HCT116 (cell line): ENCODE measurements at regions not wholly inside any gene's neighbourhood (a gene's known extent, or its start where the extent isn't known, plus 50 kb on each side); places are given as distances from the start of the nearest gene placed in this dataset.

Experiments
- ATAC-seq: fragments of 200-7000 bp; cut with Tn5 transposase; 2 replicates; pipeline ENCODE4 v1.9.1; 2020; ENCODE audit warnings: mild to moderate bottlenecking, moderate library complexity
- BruUV-seq: library from RNA; stranded (reverse); fragments of 400-500 nt; replicated peaks from 2 replicates; lab custom pipeline; 2021; lab: Mats Ljungman, UMichigan
- CTCF ChIA-PET: fragments of 300-600 bp; sonication (Branson Sonifier 250); formaldehyde crosslinking; loops from one replicate; lab custom pipeline; 2021; ENCODE audit warnings: antibody characterized with exemption; lab: Charles Lee
- POLR2A ChIA-PET: fragments of 300-600, 350-600 bp; sonication (Branson Sonifier 250); formaldehyde crosslinking; loops from one replicate; lab custom pipeline; 2021; ENCODE audit warnings: antibody characterized with exemption; lab: Charles Lee
- RAD21 ChIA-PET, 2 experiments: fragments of 300-600 bp; sonication (Branson Sonifier 250); formaldehyde crosslinking; loops; one replicate each; lab custom pipeline; 2023; ENCODE audit warnings: low total read pairs in 2 of 2; ENCODE audit not compliant: uncharacterized antibody in 2 of 2, unreplicated experiment in 2 of 2, low non-redundant PET in 1 of 2; lab: Charles Lee
- DNase-seq: peaks from one replicate; pipeline ENCODE4 v3.0.0-alpha.2; 2010; ENCODE audit warnings: low read depth, low spot score
- H2AFZ ChIP-seq: fragments of 200-600 bp; shearing (Covaris generic), sonication (generic); 2 replicates; pipeline ENCODE4 v1.6.1; 2017; ENCODE audit warnings: low read depth, mixed run types, mixed read lengths, antibody characterized with exemption, low read length; ENCODE audit not compliant: poor library complexity, severe bottlenecking
- H3K27ac ChIP-seq: 2 replicates; pipeline ENCODE4 v1.5.1; 2012; ENCODE audit warnings: low read depth, low read length
- H3K27me3 ChIP-seq: fragments of 200-600 bp; sonication (generic); 2 replicates; pipeline ENCODE4 v1.6.1; 2016; ENCODE audit warnings: mixed run types, low read length, mixed read lengths; ENCODE audit not compliant: insufficient read depth
- H3K36me3 ChIP-seq, 2 experiments: fragments of 200-500 bp in 1 of 2; fragments of 200-600 bp in 1 of 2; sonication (Bioruptor generic) in 1 of 2; sonication (generic) in 1 of 2; 2 replicates each; pipeline versions ENCODE4 v1.5.1 to v1.6.1; 2014 to 2016; ENCODE audit warnings: low read length in 2 of 2, inconsistent platforms in 1 of 2, mixed read lengths in 1 of 2, mixed run types in 1 of 2; ENCODE audit not compliant: insufficient read depth in 2 of 2, control insufficient read depth in 1 of 2
- H3K4me1 ChIP-seq, 2 experiments: fragments of 200-600 bp in 1 of 2; sonication (generic) in 1 of 2; 2 replicates each; pipeline versions ENCODE4 v1.5.1 to v1.6.1; 2012 to 2017; ENCODE audit warnings: low read length in 2 of 2, inconsistent platforms in 1 of 2, mild to moderate bottlenecking in 1 of 2, mixed read lengths in 1 of 2, mixed run types in 1 of 2, moderate library complexity in 1 of 2; ENCODE audit not compliant: insufficient read depth in 2 of 2, control insufficient read depth in 1 of 2
- H3K4me2 ChIP-seq: fragments of 200-600 bp; sonication (generic); 2 replicates; pipeline ENCODE4 v1.6.1; 2017; ENCODE audit warnings: mixed run types, low read length, mixed read lengths
- H3K4me3 ChIP-seq, 2 experiments: fragments of 200-600 bp in 1 of 2; sonication (generic) in 1 of 2; replicated peaks in 1 of 2; 2 replicates each; pipeline ENCODE4 v1.5.1; 2011 to 2016; ENCODE audit warnings: low read length in 2 of 2, control low read depth in 1 of 2, low read depth in 1 of 2, mild to moderate bottlenecking in 1 of 2, mixed read lengths in 1 of 2, mixed run types in 1 of 2
- H3K79me2 ChIP-seq: fragments of 200-600 bp; sonication (generic); 2 replicates; pipeline ENCODE4 v1.6.1; 2017; ENCODE audit warnings: mild to moderate bottlenecking, mixed run types, low read length, moderate library complexity, mixed read lengths; ENCODE audit not compliant: insufficient read depth
- H3K9ac ChIP-seq: fragments of 200-600 bp; sonication (generic); 2 replicates; pipeline ENCODE4 v1.6.1; 2016; ENCODE audit warnings: low read length, mixed read lengths
- H3K9me2 ChIP-seq: fragments of 200-600 bp; sonication (generic), shearing (Covaris generic); 2 replicates; pipeline ENCODE4 v1.6.1; 2017; ENCODE audit warnings: mixed run types, mild to moderate bottlenecking, moderate library complexity; ENCODE audit not compliant: insufficient read depth
- H3K9me3 ChIP-seq, 2 experiments: fragments of 200-500 bp in 1 of 2; fragments of 200-600 bp in 1 of 2; sonication (Bioruptor generic) in 1 of 2; sonication (generic) in 1 of 2; 2 replicates each; pipeline ENCODE4 v1.6.1; 2014 to 2017; ENCODE audit warnings: low read length in 2 of 2, mixed read lengths in 2 of 2, inconsistent platforms in 1 of 2, low read depth in 1 of 2, mild to moderate bottlenecking in 1 of 2, mixed run types in 1 of 2, moderate library complexity in 1 of 2; ENCODE audit not compliant: control insufficient read depth in 1 of 2, insufficient read depth in 1 of 2
- H4K20me1 ChIP-seq: fragments of 200-600 bp; sonication (generic), shearing (Covaris generic); 2 replicates; pipeline ENCODE4 v1.6.1; 2017; ENCODE audit warnings: mixed run types, mild to moderate bottlenecking, moderate library complexity; ENCODE audit not compliant: insufficient read depth
- CBX3 ChIP-seq: IDR thresholded peaks from 2 replicates; pipeline ENCODE4 v1.6.1; 2012; ENCODE audit warnings: low read depth
- CEBPB ChIP-seq: IDR thresholded peaks from 2 replicates; pipeline ENCODE4 v1.6.1; 2012; ENCODE audit warnings: low read depth
- EGR1 ChIP-seq: IDR thresholded peaks from 2 replicates; pipeline ENCODE4 v1.6.1; 2012; ENCODE audit warnings: low read depth
- ELF1 ChIP-seq: IDR thresholded peaks from 2 replicates; pipeline ENCODE4 v1.6.1; 2012; ENCODE audit warnings: low read depth, borderline replicate concordance
- EZH2 ChIP-seq: fragments of 200-600 bp; sonication (generic); IDR thresholded peaks from 2 replicates; pipeline ENCODE4 v1.6.1; 2017; ENCODE audit warnings: antibody characterized with exemption, mixed run types
- EZH2phosphoT487 ChIP-seq: fragments of 200-600 bp; IDR thresholded peaks from 2 replicates; pipeline ENCODE4 v1.6.1; 2018; ENCODE audit warnings: antibody characterized with exemption, borderline replicate concordance
- FOSL1 ChIP-seq: IDR thresholded peaks from 2 replicates; pipeline ENCODE4 v1.6.1; 2012; ENCODE audit warnings: low read depth
- POLR2A ChIP-seq: IDR thresholded peaks from 2 replicates; pipeline ENCODE4 v1.7.0; 2011; ENCODE audit warnings: borderline replicate concordance; ENCODE audit not compliant: insufficient read depth, insufficient read length; ENCODE audit errors: extremely low read depth
- POLR2AphosphoS5 ChIP-seq: IDR thresholded peaks from 2 replicates; pipeline ENCODE4 v1.6.1; 2011; ENCODE audit warnings: mild to moderate bottlenecking, low read depth, low read length, moderate library complexity
- RAD21 ChIP-seq: IDR thresholded peaks from 2 replicates; pipeline ENCODE4 v1.6.1; 2012; ENCODE audit warnings: low read depth, mild to moderate bottlenecking
- SIN3A ChIP-seq: IDR thresholded peaks from 2 replicates; pipeline ENCODE4 v1.6.1; 2012; ENCODE audit warnings: low read depth
- SP1 ChIP-seq: IDR thresholded peaks from 2 replicates; pipeline ENCODE4 v1.6.1; 2012; ENCODE audit warnings: low read depth
- SRF ChIP-seq: IDR thresholded peaks from 2 replicates; pipeline ENCODE4 v1.6.1; 2012; ENCODE audit warnings: low read depth
- TCF7L2 ChIP-seq: IDR thresholded peaks from 2 replicates; pipeline ENCODE4 v1.7.0; 2011; ENCODE audit warnings: borderline replicate concordance, inconsistent platforms; ENCODE audit not compliant: insufficient read depth, insufficient read length; ENCODE audit errors: extremely low read depth
- YY1 ChIP-seq: IDR thresholded peaks from 2 replicates; pipeline ENCODE4 v1.6.1; 2011; ENCODE audit warnings: low read length, low read depth, moderate library complexity, mild to moderate bottlenecking; ENCODE audit not compliant: insufficient replicate concordance; ENCODE audit errors: extremely low read depth
- ZBTB33 ChIP-seq: IDR thresholded peaks from 2 replicates; pipeline ENCODE4 v1.6.1; 2011; ENCODE audit warnings: mild to moderate bottlenecking, low read length, moderate library complexity; ENCODE audit not compliant: insufficient replicate concordance; ENCODE audit errors: extremely low read depth
- ZFX ChIP-seq: fragments of 450-650 bp; IDR thresholded peaks from 2 replicates; pipeline ENCODE4 v1.6.1; 2017
- ZNF274 ChIP-seq: fragments of 200-500 bp; sonication (Bioruptor generic); IDR thresholded peaks from 2 replicates; pipeline ENCODE4 v1.6.1; 2014; ENCODE audit warnings: mild to moderate bottlenecking, low read depth, low read length, inconsistent platforms
- intact Hi-C: fragments of 100-400 bp; cut with micrococcal nuclease; formaldehyde crosslinking; loops from 2 replicates; pipeline ENCODE4 v1.10.0; 2022

GRCh38 chr9:2362150-2362549 is 259.4 kb upstream of the VLDLR start:
- H3K79me2 ChIP-seq = no peaks in the 10 kb centered on the region
- POLR2A ChIA-PET = no interaction called here
- no peak overlapping the region for H3K4me2 ChIP-seq
- RAD21 ChIA-PET = no interaction called here
- H3K36me3 ChIP-seq = no peaks in the 10 kb centered on the region
- no peaks in the 10 kb centered on the region for H4K20me1 ChIP-seq
- no peak overlapping the region for H2AFZ ChIP-seq
- TF ChIP-seq EZH2phosphoT487 (no peak), CEBPB (no peak), TCF7L2 (no peak), SP1 (no peak), ZFX (no peak), ZBTB33 (no peak), ZNF274 (no peak), SIN3A (no peak), SRF (no peak), POLR2AphosphoS5 (no peak), FOSL1 (no peak), POLR2A (no peak), ELF1 (no peak), YY1 (no peak), RAD21 (no peak), EGR1 (no peak), CBX3 (no peak), EZH2 (no peak)
- no peak overlapping the region for H3K27ac ChIP-seq
- CTCF ChIA-PET = no interaction called here
- H3K4me1 ChIP-seq = no peaks in the 10 kb centered on the region
- ATAC-seq (no peak), DNase-seq (no peak)
- H3K4me3 ChIP-seq = no peak overlapping the region
- H3K9me2 ChIP-seq = no peaks in the 10 kb centered on the region
- H3K9ac ChIP-seq = no peak overlapping the region
- intact Hi-C loops = no loop called here
- no peaks in the 10 kb centered on the region for H3K9me3 ChIP-seq
- no peaks in the 10 kb centered on the region for H3K27me3 ChIP-seq
- no TSS peak for BruUV-seq
